Prostate gland (tissue), 2 donors: ENCODE measurements at regions not wholly inside any gene's neighbourhood (a gene's known extent, or its start where the extent isn't known, plus 50 kb on each side); places are given as distances from the start of the nearest gene placed in this dataset.

Experiments
- DNase-seq: peaks from one replicate; pipeline ENCODE4 v3.0.0-alpha.2; 2019; ENCODE audit warnings: low spot score
- H3K27ac ChIP-seq, 2 donors: fragments of 200-600 bp; sonication (generic); 2 replicates each; pipeline ENCODE4 v1.5.1; 2017 to 2019
- H3K27me3 ChIP-seq: fragments of 200-600 bp; sonication (generic); replicated peaks from 2 replicates; pipeline ENCODE4 v1.5.1; 2019; ENCODE audit not compliant: insufficient read depth
- H3K36me3 ChIP-seq, 2 donors: fragments of 200-600 bp; sonication (generic); 1 replicate in 1 of 2; 2 replicates in 1 of 2; pipeline versions ENCODE4 v1.5.1 to v1.8.1; 2017 to 2019
- H3K4me1 ChIP-seq: fragments of 200-600 bp; sonication (generic); replicated peaks from 2 replicates; pipeline ENCODE4 v1.5.1; 2019
- H3K4me3 ChIP-seq, 2 donors: fragments of 200-600 bp; sonication (generic); 2 replicates each; pipeline ENCODE4 v1.5.1; 2017 to 2019
- H3K9me3 ChIP-seq: fragments of 200-600 bp; sonication (generic); 2 replicates; pipeline ENCODE4 v1.5.1; 2017
- CTCF ChIP-seq, 4 experiments: fragments of 200-600 bp in 2 of 4; fragments of 450-650 bp in 2 of 4; sonication (generic) in 2 of 4; IDR thresholded peaks; 1 replicate in 3 of 4; 2 replicates in 1 of 4; pipeline ENCODE4 v1.5.1; 2016 to 2019; ENCODE audit warnings: antibody characterized with exemption in 4 of 4, mild to moderate bottlenecking in 2 of 4, moderate library complexity in 2 of 4
- POLR2A ChIP-seq: fragments of 450-650 bp; IDR thresholded peaks from one replicate; pipeline ENCODE4 v1.6.1; 2016; ENCODE audit warnings: antibody characterized with exemption, mild to moderate bottlenecking
- POLR2AphosphoS5 ChIP-seq: sonication (generic); formaldehyde crosslinking; IDR thresholded peaks from one replicate; pipeline ENCODE4 v1.6.1; 2017; ENCODE audit warnings: antibody characterized with exemption
- WGBS: methylation state at CpG from one replicate; pipeline ENCODE4 v1.1.5; 2018; 5-methylcytosine and 5-hydroxymethylcytosine counted together
- intact Hi-C: fragments of 100-400 bp; cut with DNase I; formaldehyde crosslinking; loops from one replicate; pipeline ENCODE4 v1.14.2; 2022

GRCh38 chrY:8583191-8583590 is 754.1 kb upstream of the TSPY4 start:
- Histone ChIP-seq H3K4me3 (no peak overlapping the region), H3K27ac (no peak overlapping the region), H3K27me3 (no peaks in the 10 kb centered on the region), H3K4me1 (no peaks in the 10 kb centered on the region), H3K36me3 (no peaks in the 10 kb centered on the region), H3K9me3 (no peaks in the 10 kb centered on the region)
- TF ChIP-seq POLR2AphosphoS5 = no peak
- TF ChIP-seq POLR2A = no peak
- TF ChIP-seq CTCF (IDR thresholded peaks at IDR 0.05) = no peak
- 76% methylated on average over 4 of the region's 4 CpGs for WGBS
- DNase-seq = no peak
- intact Hi-C loops = no loop called here

- Histone ChIP-seq H3K27ac (no peak overlapping the region), H3K27me3 (no peaks in the 10 kb centered on the region), H3K36me3 (no peaks in the 10 kb centered on the region), H3K4me3 (no peak overlapping the region), H3K4me1 (no peaks in the 10 kb centered on the region), H3K9me3 (no peaks in the 10 kb centered on the region)
- WGBS = 33% methylated on average over 1 of the region's 2 CpGs
- TF ChIP-seq POLR2A (no peak), CTCF (IDR thresholded peaks at IDR 0.05) (no peak), POLR2AphosphoS5 (no peak)
- no peak for DNase-seq
- intact Hi-C loops = no loop called here
These were observed 746.6 kb upstream of the TSPY4 start for GRCh38 chrY:8590641-8591040.

- Histone ChIP-seq H3K4me3 (no peak overlapping the region), H3K27me3 (no peaks in the 10 kb centered on the region), H3K9me3 (no peaks in the 10 kb centered on the region), H3K27ac (no peak overlapping the region), H3K36me3 (no peaks in the 10 kb centered on the region), H3K4me1 (no peaks in the 10 kb centered on the region)
- intact Hi-C loops = no loop called here
- DNase-seq = no peak
- TF ChIP-seq CTCF (IDR thresholded peaks at IDR 0.05) = no peak
- TF ChIP-seq POLR2A = no peak
- no peak for TF ChIP-seq POLR2AphosphoS5
- WGBS = 29% methylated on average over 3 of the region's 3 CpGs
These were observed 745.3 kb upstream of the TSPY4 start for GRCh38 chrY:8591821-8592516.

- no peak for DNase-seq
- H3K4me3 ChIP-seq = no peak overlapping the region
- no peak overlapping the region for H3K27ac ChIP-seq
- 75% methylated on average over 1 of the region's 3 CpGs for WGBS
- no peaks in the 10 kb centered on the region for H3K4me1 ChIP-seq
- no peaks in the 10 kb centered on the region for H3K27me3 ChIP-seq
- intact Hi-C loops = no loop called here
- no peak for TF ChIP-seq POLR2A
- no peak for TF ChIP-seq POLR2AphosphoS5
- no peak for TF ChIP-seq CTCF (IDR thresholded peaks at IDR 0.05)
- no peaks in the 10 kb centered on the region for H3K9me3 ChIP-seq
- no peaks in the 10 kb centered on the region for H3K36me3 ChIP-seq
These were observed 742.6 kb upstream of the TSPY4 start for GRCh38 chrY:8594657-8595056.

- Histone ChIP-seq H3K4me1 (no peaks in the 10 kb centered on the region), H3K36me3 (no peaks in the 10 kb centered on the region), H3K9me3 (no peaks in the 10 kb centered on the region), H3K27ac (no peak overlapping the region), H3K4me3 (no peak overlapping the region), H3K27me3 (no peaks in the 10 kb centered on the region)
- 88% methylated on average over 3 of the region's 4 CpGs for WGBS
- intact Hi-C loops = no loop called here
- DNase-seq = no peak
- no peak for TF ChIP-seq CTCF (IDR thresholded peaks at IDR 0.05)
- TF ChIP-seq POLR2A = no peak
- no peak for TF ChIP-seq POLR2AphosphoS5
These were observed 738.1 kb upstream of the TSPY4 start for GRCh38 chrY:8599141-8599540.
